ENCODE measurements at regions not wholly inside any gene's neighbourhood (a gene's known extent, or its start where the extent isn't known, plus 50 kb on each side); places are given as distances from the start of the nearest gene placed in this dataset.

GRCh38 chr2:62596061-62596921 lies 90.3 kb upstream of the TMEM17 start:
- no peak for TF ChIP-seq CTCF (IDR thresholded peaks at IDR 0.05)
- TF ChIP-seq POLR2A (IDR thresholded peaks at IDR 0.05), result no peak

All from body of pancreas (tissue), 4 donors.